Tibial artery (tissue), 4 donors: ENCODE measurements at regions not wholly inside any gene's neighbourhood (a gene's known extent, or its start where the extent isn't known, plus 50 kb on each side); places are given as distances from the start of the nearest gene placed in this dataset.

Experiments
- DNase-seq, 2 donors: peaks; one replicate each; pipeline ENCODE4 v3.0.0-alpha.2; 2019
- H3K27ac ChIP-seq, 2 donors: fragments of 200-600 bp; sonication (generic) in 1 of 2; 1 replicate in 1 of 2; 2 replicates in 1 of 2; pipeline ENCODE4 v1.5.1; 2018 to 2019; ENCODE audit warnings: mild to moderate bottlenecking in 1 of 2
- H3K27me3 ChIP-seq, 2 donors: fragments of 200-600 bp; sonication (generic) in 1 of 2; one replicate each; pipeline versions ENCODE4 v1.5.1 to v1.6.0; 2016 to 2019
- H3K36me3 ChIP-seq, 3 donors: fragments of 200-600 bp; sonication (generic) in 2 of 3; one replicate each; pipeline ENCODE4 v1.5.1; 2016 to 2019; ENCODE audit warnings: mild to moderate bottlenecking in 2 of 3
- H3K4me1 ChIP-seq, 4 donors: fragments of 200-600 bp; sonication (generic) in 2 of 4; 1 replicate in 3 of 4; 2 replicates in 1 of 4; pipeline ENCODE4 v1.5.1; 2016 to 2019
- H3K4me3 ChIP-seq, 2 donors: fragments of 200-600 bp; sonication (generic) in 1 of 2; 1 replicate in 1 of 2; 2 replicates in 1 of 2; pipeline ENCODE4 v1.5.1; 2018 to 2019; ENCODE audit warnings: mild to moderate bottlenecking in 2 of 2
- H3K9me3 ChIP-seq, 3 donors: fragments of 200-600 bp; sonication (generic) in 1 of 3; one replicate each; pipeline ENCODE4 v1.5.1; 2016 to 2019
- intact Hi-C: fragments of 100-400 bp; cut with DNase I; formaldehyde crosslinking; loops from one replicate; pipeline ENCODE4 v1.15.0; 2023; ENCODE audit warnings: low total_unique reads
- TF ChIP-seq, protein P1 (sequence below), 2 experiments: fragments of 200-600 bp in 1 of 2; fragments of 450-650 bp in 1 of 2; IDR thresholded peaks; one replicate each; pipeline ENCODE4 v1.5.1; 2017 to 2019; ENCODE audit warnings: antibody characterized with exemption in 2 of 2, mild to moderate bottlenecking in 1 of 2, moderate library complexity in 1 of 2

GRCh38 chr6:128598571-128598970, 78.2 kb upstream of the PTPRK start:
- Histone ChIP-seq H3K36me3 (no peaks in the 10 kb centered on the region), H3K27me3 (no peaks in the 10 kb centered on the region), H3K27ac (no peak overlapping the region), H3K4me3 (no peak overlapping the region), H3K9me3 (no peaks in the 10 kb centered on the region), H3K4me1 (peaks cover 0 to 19% (median 4%) of the 10 kb centered on the region in 4 donors)
- TF ChIP-seq, protein P1, sequence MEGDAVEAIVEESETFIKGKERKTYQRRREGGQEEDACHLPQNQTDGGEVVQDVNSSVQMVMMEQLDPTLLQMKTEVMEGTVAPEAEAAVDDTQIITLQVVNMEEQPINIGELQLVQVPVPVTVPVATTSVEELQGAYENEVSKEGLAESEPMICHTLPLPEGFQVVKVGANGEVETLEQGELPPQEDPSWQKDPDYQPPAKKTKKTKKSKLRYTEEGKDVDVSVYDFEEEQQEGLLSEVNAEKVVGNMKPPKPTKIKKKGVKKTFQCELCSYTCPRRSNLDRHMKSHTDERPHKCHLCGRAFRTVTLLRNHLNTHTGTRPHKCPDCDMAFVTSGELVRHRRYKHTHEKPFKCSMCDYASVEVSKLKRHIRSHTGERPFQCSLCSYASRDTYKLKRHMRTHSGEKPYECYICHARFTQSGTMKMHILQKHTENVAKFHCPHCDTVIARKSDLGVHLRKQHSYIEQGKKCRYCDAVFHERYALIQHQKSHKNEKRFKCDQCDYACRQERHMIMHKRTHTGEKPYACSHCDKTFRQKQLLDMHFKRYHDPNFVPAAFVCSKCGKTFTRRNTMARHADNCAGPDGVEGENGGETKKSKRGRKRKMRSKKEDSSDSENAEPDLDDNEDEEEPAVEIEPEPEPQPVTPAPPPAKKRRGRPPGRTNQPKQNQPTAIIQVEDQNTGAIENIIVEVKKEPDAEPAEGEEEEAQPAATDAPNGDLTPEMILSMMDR (IDR thresholded peaks at IDR 0.05) = no peak
- no peak for DNase-seq
- intact Hi-C loops = no loop called here

- Histone ChIP-seq H3K27me3 (no peaks in the 10 kb centered on the region), H3K4me3 (no peak overlapping the region), H3K27ac (no peak overlapping the region), H3K4me1 (peaks cover 0 to 19% (median 4%) of the 10 kb centered on the region in 4 donors), H3K36me3 (no peaks in the 10 kb centered on the region), H3K9me3 (no peaks in the 10 kb centered on the region)
- intact Hi-C loops = no loop called here
- TF ChIP-seq, protein P1 (IDR thresholded peaks at IDR 0.05) = no peak
- no peak for DNase-seq
These were observed 77.6 kb upstream of the PTPRK start for GRCh38 chr6:128597956-128598355.

DNA sequence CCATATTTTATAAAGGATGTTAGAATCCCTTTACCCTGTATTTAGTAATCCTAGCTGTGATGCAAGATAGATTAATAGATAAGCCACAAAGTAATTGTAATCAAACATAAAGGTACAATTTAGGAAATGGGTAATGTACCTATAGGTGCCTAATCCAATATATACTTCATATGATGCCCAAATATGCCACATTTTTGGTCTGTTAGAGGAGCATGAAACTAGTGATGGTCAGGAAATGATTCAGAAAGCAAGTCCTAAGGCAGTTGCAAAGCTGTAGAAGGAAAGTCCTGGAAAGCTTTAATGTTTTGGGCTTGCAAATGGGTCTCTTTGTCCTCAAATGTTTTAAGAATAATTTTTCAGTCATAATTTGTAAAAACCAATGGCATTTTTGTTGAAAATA, 76.6 kb upstream of the PTPRK start:
- TF ChIP-seq, protein P1 (IDR thresholded peaks at IDR 0.05) = no peak
- intact Hi-C loops = no loop called here
- H3K9me3 ChIP-seq = no peaks in the 10 kb centered on the region
- DNase-seq = no peak
- no peaks in the 10 kb centered on the region for H3K36me3 ChIP-seq
- no peak overlapping the region for H3K4me3 ChIP-seq
- H3K4me1 ChIP-seq = peaks cover 0 to 19% (median 4%) of the 10 kb centered on the region in 4 donors
- H3K27ac ChIP-seq = no peak overlapping the region
- H3K27me3 ChIP-seq = no peaks in the 10 kb centered on the region

DNA sequence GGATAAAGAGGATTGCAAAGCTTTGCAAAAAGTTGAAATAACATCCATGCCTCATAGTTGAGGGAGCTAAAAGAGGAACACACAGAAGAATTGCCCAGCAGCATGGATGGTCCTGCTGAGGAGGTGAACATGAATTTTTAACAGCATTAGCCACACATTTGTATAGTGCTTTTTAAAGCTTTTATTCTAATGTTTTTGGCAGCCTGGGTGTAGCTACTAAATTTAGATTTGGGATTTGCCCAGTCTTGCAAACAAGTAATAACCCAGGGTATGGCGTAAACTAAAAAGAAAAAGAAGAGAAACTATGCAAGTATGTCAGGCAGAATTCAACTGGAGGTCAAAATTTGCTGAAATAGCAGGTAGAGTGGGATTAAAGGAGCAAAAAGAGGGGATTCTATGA, 75.1 kb upstream of the PTPRK start:
- Histone ChIP-seq H3K27ac (no peak overlapping the region), H3K4me3 (no peak overlapping the region), H3K4me1 (peaks cover 0 to 19% (median 4%) of the 10 kb centered on the region in 4 donors), H3K9me3 (no peaks in the 10 kb centered on the region), H3K27me3 (no peaks in the 10 kb centered on the region), H3K36me3 (no peaks in the 10 kb centered on the region)
- TF ChIP-seq, protein P1 (IDR thresholded peaks at IDR 0.05) = no peak
- no peak for DNase-seq
- intact Hi-C loops = no loop called here

DNA sequence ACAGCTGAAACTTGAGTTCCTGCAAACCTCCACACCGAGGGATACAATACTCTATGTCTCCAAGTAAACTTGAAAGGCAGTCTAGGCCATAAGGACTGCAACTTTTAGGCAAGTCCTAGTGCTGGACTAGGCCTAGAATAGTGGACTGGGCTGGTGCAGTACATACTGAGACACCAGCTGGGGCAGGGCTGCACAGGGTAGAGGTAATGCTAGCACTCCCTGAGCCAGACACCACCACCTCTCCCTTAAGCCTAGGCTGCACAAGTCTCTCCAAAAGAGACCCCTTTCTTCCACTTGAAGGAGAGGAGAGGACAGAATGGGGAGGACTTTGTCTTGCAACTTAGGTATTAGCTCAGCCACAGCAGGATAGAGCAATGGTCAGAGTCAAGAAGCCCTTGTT, 65.7 kb upstream of the PTPRK start:
- Histone ChIP-seq H3K27me3 (no peaks in the 10 kb centered on the region), H3K36me3 (no peaks in the 10 kb centered on the region), H3K4me1 (no peaks in the 10 kb centered on the region), H3K4me3 (no peak overlapping the region), H3K27ac (no peak overlapping the region), H3K9me3 (peaks cover 0 to 17% (median 4%) of the 10 kb centered on the region in 3 donors)
- DNase-seq = no peak
- TF ChIP-seq, protein P1 (IDR thresholded peaks at IDR 0.05) = no peak
- intact Hi-C loops = no loop called here
